ENCODE measurements at regions not wholly inside any gene's neighbourhood (a gene's known extent, or its start where the extent isn't known, plus 50 kb on each side); places are given as distances from the start of the nearest gene placed in this dataset.
A peak's percentile ranks its signal among the peaks of the same experiment; 100 is the strongest.
"Not testable (repeated sequence)": the region's sequence is repeated elsewhere in the genome, so short reads cannot be mapped to it uniquely, and the experiment has no call there.

- no peak for TF ChIP-seq CTCF (IDR thresholded peaks at IDR 0.05; ENCODE audit: extremely low read depth, insufficient read depth, missing control alignments)
- no peak for DNase-seq (ENCODE audit: low spot score)
- in situ Hi-C loops (cut with MboI; ENCODE audit: low pct_unique_long_range_greater_than_20kb, low sequenced_read_pairs, unreplicated experiment): no loop called here
Observed at GRCh38 chr2:106010818-106011355, 183.2 kb downstream of the UXS1 start.

- no peak for DNase-seq (ENCODE audit: low spot score)
- in situ Hi-C loops (cut with MboI; ENCODE audit: low pct_unique_long_range_greater_than_20kb, low sequenced_read_pairs, unreplicated experiment): no loop called here
- TF ChIP-seq CTCF (IDR thresholded peaks at IDR 0.05; ENCODE audit: extremely low read depth, insufficient read depth, missing control alignments): no peak
Observed at GRCh38 chr2:106009096-106009495, 185.0 kb downstream of the UXS1 start.

GRCh38 chr2:106004851-106005250 lies 189.2 kb downstream of the UXS1 start:
- in situ Hi-C loops (cut with MboI; ENCODE audit: low pct_unique_long_range_greater_than_20kb, low sequenced_read_pairs, unreplicated experiment): no loop called here
- no peak for DNase-seq (ENCODE audit: low spot score)
- no peak for TF ChIP-seq CTCF (IDR thresholded peaks at IDR 0.05; ENCODE audit: extremely low read depth, insufficient read depth, missing control alignments)

GRCh38 chr2:105999211-105999989 lies 194.7 kb downstream of the UXS1 start:
- in situ Hi-C loops (cut with MboI; ENCODE audit: low pct_unique_long_range_greater_than_20kb, low sequenced_read_pairs, unreplicated experiment): no loop called here
- DNase-seq (ENCODE audit: low spot score): no peak
- TF ChIP-seq CTCF (IDR thresholded peaks at IDR 0.05; ENCODE audit: extremely low read depth, insufficient read depth, missing control alignments): no peak

GRCh38 chr2:105997711-105998110 lies 196.4 kb downstream of the UXS1 start:
- DNase-seq (ENCODE audit: low spot score): no peak
- in situ Hi-C loops (cut with MboI; ENCODE audit: low pct_unique_long_range_greater_than_20kb, low sequenced_read_pairs, unreplicated experiment): no loop called here
- TF ChIP-seq CTCF (IDR thresholded peaks at IDR 0.05; ENCODE audit: extremely low read depth, insufficient read depth, missing control alignments): no peak

GRCh38 chr2:105990624-105991023 lies 203.5 kb downstream of the UXS1 start:
- no peak for DNase-seq (ENCODE audit: low spot score)
- in situ Hi-C loops (cut with MboI; ENCODE audit: low pct_unique_long_range_greater_than_20kb, low sequenced_read_pairs, unreplicated experiment): no loop called here
- peak; percentile 18 for TF ChIP-seq CTCF (IDR thresholded peaks at IDR 0.05; ENCODE audit: extremely low read depth, insufficient read depth, missing control alignments)

GRCh38 chr2:105989803-105990202 lies 204.3 kb downstream of the UXS1 start:
- in situ Hi-C loops (cut with MboI; ENCODE audit: low pct_unique_long_range_greater_than_20kb, low sequenced_read_pairs, unreplicated experiment); DNase-seq (ENCODE audit: low spot score): not testable (repeated sequence)
